HCT116 (cell line): ENCODE measurements at regions not wholly inside any gene's neighbourhood (a gene's known extent, or its start where the extent isn't known, plus 50 kb on each side); places are given as distances from the start of the nearest gene placed in this dataset.

ENCODE experiments used
- ATAC-seq: fragments of 200-7000 bp; cut with Tn5 transposase; 2 replicates; pipeline ENCODE4 v1.9.1; 2020; ENCODE audit warnings: mild to moderate bottlenecking, moderate library complexity
- BruUV-seq: library from RNA; stranded (reverse); fragments of 400-500 nt; replicated peaks from 2 replicates; lab custom pipeline; 2021; lab: Mats Ljungman, UMichigan
- CTCF ChIA-PET: fragments of 300-600 bp; sonication (Branson Sonifier 250); formaldehyde crosslinking; loops from one replicate; lab custom pipeline; 2021; ENCODE audit warnings: antibody characterized with exemption; lab: Charles Lee
- POLR2A ChIA-PET: fragments of 300-600, 350-600 bp; sonication (Branson Sonifier 250); formaldehyde crosslinking; loops from one replicate; lab custom pipeline; 2021; ENCODE audit warnings: antibody characterized with exemption; lab: Charles Lee
- RAD21 ChIA-PET, 2 experiments: fragments of 300-600 bp; sonication (Branson Sonifier 250); formaldehyde crosslinking; loops; one replicate each; lab custom pipeline; 2023; ENCODE audit warnings: low total read pairs in 2 of 2; ENCODE audit not compliant: uncharacterized antibody in 2 of 2, unreplicated experiment in 2 of 2, low non-redundant PET in 1 of 2; lab: Charles Lee
- DNase-seq: peaks from one replicate; pipeline ENCODE4 v3.0.0-alpha.2; 2010; ENCODE audit warnings: low read depth, low spot score
- H2AFZ ChIP-seq: fragments of 200-600 bp; shearing (Covaris generic), sonication (generic); 2 replicates; pipeline ENCODE4 v1.6.1; 2017; ENCODE audit warnings: low read depth, mixed run types, mixed read lengths, antibody characterized with exemption, low read length; ENCODE audit not compliant: poor library complexity, severe bottlenecking
- H3K27ac ChIP-seq: 2 replicates; pipeline ENCODE4 v1.5.1; 2012; ENCODE audit warnings: low read depth, low read length
- H3K27me3 ChIP-seq: fragments of 200-600 bp; sonication (generic); 2 replicates; pipeline ENCODE4 v1.6.1; 2016; ENCODE audit warnings: mixed run types, low read length, mixed read lengths; ENCODE audit not compliant: insufficient read depth
- H3K36me3 ChIP-seq, 2 experiments: fragments of 200-500 bp in 1 of 2; fragments of 200-600 bp in 1 of 2; sonication (Bioruptor generic) in 1 of 2; sonication (generic) in 1 of 2; 2 replicates each; pipeline versions ENCODE4 v1.5.1 to v1.6.1; 2014 to 2016; ENCODE audit warnings: low read length in 2 of 2, inconsistent platforms in 1 of 2, mixed read lengths in 1 of 2, mixed run types in 1 of 2; ENCODE audit not compliant: insufficient read depth in 2 of 2, control insufficient read depth in 1 of 2
- H3K4me1 ChIP-seq, 2 experiments: fragments of 200-600 bp in 1 of 2; sonication (generic) in 1 of 2; 2 replicates each; pipeline versions ENCODE4 v1.5.1 to v1.6.1; 2012 to 2017; ENCODE audit warnings: low read length in 2 of 2, inconsistent platforms in 1 of 2, mild to moderate bottlenecking in 1 of 2, mixed read lengths in 1 of 2, mixed run types in 1 of 2, moderate library complexity in 1 of 2; ENCODE audit not compliant: insufficient read depth in 2 of 2, control insufficient read depth in 1 of 2
- H3K4me2 ChIP-seq: fragments of 200-600 bp; sonication (generic); 2 replicates; pipeline ENCODE4 v1.6.1; 2017; ENCODE audit warnings: mixed run types, low read length, mixed read lengths
- H3K4me3 ChIP-seq, 2 experiments: fragments of 200-600 bp in 1 of 2; sonication (generic) in 1 of 2; replicated peaks in 1 of 2; 2 replicates each; pipeline ENCODE4 v1.5.1; 2011 to 2016; ENCODE audit warnings: low read length in 2 of 2, control low read depth in 1 of 2, low read depth in 1 of 2, mild to moderate bottlenecking in 1 of 2, mixed read lengths in 1 of 2, mixed run types in 1 of 2
- H3K79me2 ChIP-seq: fragments of 200-600 bp; sonication (generic); 2 replicates; pipeline ENCODE4 v1.6.1; 2017; ENCODE audit warnings: mild to moderate bottlenecking, mixed run types, low read length, moderate library complexity, mixed read lengths; ENCODE audit not compliant: insufficient read depth
- H3K9ac ChIP-seq: fragments of 200-600 bp; sonication (generic); 2 replicates; pipeline ENCODE4 v1.6.1; 2016; ENCODE audit warnings: low read length, mixed read lengths
- H3K9me2 ChIP-seq: fragments of 200-600 bp; sonication (generic), shearing (Covaris generic); 2 replicates; pipeline ENCODE4 v1.6.1; 2017; ENCODE audit warnings: mixed run types, mild to moderate bottlenecking, moderate library complexity; ENCODE audit not compliant: insufficient read depth
- H3K9me3 ChIP-seq, 2 experiments: fragments of 200-500 bp in 1 of 2; fragments of 200-600 bp in 1 of 2; sonication (Bioruptor generic) in 1 of 2; sonication (generic) in 1 of 2; 2 replicates each; pipeline ENCODE4 v1.6.1; 2014 to 2017; ENCODE audit warnings: low read length in 2 of 2, mixed read lengths in 2 of 2, inconsistent platforms in 1 of 2, low read depth in 1 of 2, mild to moderate bottlenecking in 1 of 2, mixed run types in 1 of 2, moderate library complexity in 1 of 2; ENCODE audit not compliant: control insufficient read depth in 1 of 2, insufficient read depth in 1 of 2
- H4K20me1 ChIP-seq: fragments of 200-600 bp; sonication (generic), shearing (Covaris generic); 2 replicates; pipeline ENCODE4 v1.6.1; 2017; ENCODE audit warnings: mixed run types, mild to moderate bottlenecking, moderate library complexity; ENCODE audit not compliant: insufficient read depth
- ATF3 ChIP-seq: IDR thresholded peaks from 2 replicates; pipeline ENCODE4 v1.6.1; 2012
- CBX3 ChIP-seq: IDR thresholded peaks from 2 replicates; pipeline ENCODE4 v1.6.1; 2012; ENCODE audit warnings: low read depth
- CEBPB ChIP-seq: IDR thresholded peaks from 2 replicates; pipeline ENCODE4 v1.6.1; 2012; ENCODE audit warnings: low read depth
- EGR1 ChIP-seq: IDR thresholded peaks from 2 replicates; pipeline ENCODE4 v1.6.1; 2012; ENCODE audit warnings: low read depth
- ELF1 ChIP-seq: IDR thresholded peaks from 2 replicates; pipeline ENCODE4 v1.6.1; 2012; ENCODE audit warnings: low read depth, borderline replicate concordance
- EZH2 ChIP-seq: fragments of 200-600 bp; sonication (generic); IDR thresholded peaks from 2 replicates; pipeline ENCODE4 v1.6.1; 2017; ENCODE audit warnings: antibody characterized with exemption, mixed run types
- EZH2phosphoT487 ChIP-seq: fragments of 200-600 bp; IDR thresholded peaks from 2 replicates; pipeline ENCODE4 v1.6.1; 2018; ENCODE audit warnings: antibody characterized with exemption, borderline replicate concordance
- FOSL1 ChIP-seq: IDR thresholded peaks from 2 replicates; pipeline ENCODE4 v1.6.1; 2012; ENCODE audit warnings: low read depth
- JUND ChIP-seq: IDR thresholded peaks from 2 replicates; pipeline ENCODE4 v1.6.1; 2012
- MAX ChIP-seq: IDR thresholded peaks from 2 replicates; pipeline ENCODE4 v1.6.1; 2012
- POLR2AphosphoS5 ChIP-seq: IDR thresholded peaks from 2 replicates; pipeline ENCODE4 v1.6.1; 2011; ENCODE audit warnings: mild to moderate bottlenecking, low read depth, low read length, moderate library complexity
- RAD21 ChIP-seq: IDR thresholded peaks from 2 replicates; pipeline ENCODE4 v1.6.1; 2012; ENCODE audit warnings: low read depth, mild to moderate bottlenecking
- REST ChIP-seq: IDR thresholded peaks from 2 replicates; pipeline ENCODE4 v1.6.1; 2012; ENCODE audit warnings: low read depth
- SIN3A ChIP-seq: IDR thresholded peaks from 2 replicates; pipeline ENCODE4 v1.6.1; 2012; ENCODE audit warnings: low read depth
- SP1 ChIP-seq: IDR thresholded peaks from 2 replicates; pipeline ENCODE4 v1.6.1; 2012; ENCODE audit warnings: low read depth
- SRF ChIP-seq: IDR thresholded peaks from 2 replicates; pipeline ENCODE4 v1.6.1; 2012; ENCODE audit warnings: low read depth
- TCF7L2 ChIP-seq: IDR thresholded peaks from 2 replicates; pipeline ENCODE4 v1.7.0; 2011; ENCODE audit warnings: borderline replicate concordance, inconsistent platforms; ENCODE audit not compliant: insufficient read depth, insufficient read length; ENCODE audit errors: extremely low read depth
- ZBTB33 ChIP-seq: IDR thresholded peaks from 2 replicates; pipeline ENCODE4 v1.6.1; 2011; ENCODE audit warnings: mild to moderate bottlenecking, low read length, moderate library complexity; ENCODE audit not compliant: insufficient replicate concordance; ENCODE audit errors: extremely low read depth
- ZFX ChIP-seq: fragments of 450-650 bp; IDR thresholded peaks from 2 replicates; pipeline ENCODE4 v1.6.1; 2017
- ZNF274 ChIP-seq: fragments of 200-500 bp; sonication (Bioruptor generic); IDR thresholded peaks from 2 replicates; pipeline ENCODE4 v1.6.1; 2014; ENCODE audit warnings: mild to moderate bottlenecking, low read depth, low read length, inconsistent platforms
- intact Hi-C: fragments of 100-400 bp; cut with micrococcal nuclease; formaldehyde crosslinking; loops from 2 replicates; pipeline ENCODE4 v1.10.0; 2022

GRCh38 chr3:80052271-80052670 lies 284.5 kb upstream of the ROBO1 start:
- Histone ChIP-seq H3K27ac (no peak overlapping the region), H3K36me3 (no peaks in the 10 kb centered on the region), H3K9me3 (peaks cover 2 to 9% of the 10 kb centered on the region in 2 experiments; a peak in 2 of 4 replicates), H2AFZ (no peak overlapping the region), H3K4me1 (no peaks in the 10 kb centered on the region), H3K9ac (no peak overlapping the region), H4K20me1 (no peaks in the 10 kb centered on the region), H3K27me3 (no peaks in the 10 kb centered on the region), H3K4me2 (no peak overlapping the region), H3K4me3 (no peak overlapping the region), H3K9me2 (no peaks in the 10 kb centered on the region), H3K79me2 (no peaks in the 10 kb centered on the region)
- ChIA-PET RAD21 (no interaction called here), CTCF (no interaction called here), POLR2A (no interaction called here)
- TF ChIP-seq MAX (no peak), POLR2AphosphoS5 (no peak), ZNF274 (no peak), CEBPB (no peak), SRF (no peak), TCF7L2 (no peak), RAD21 (no peak), FOSL1 (no peak), SP1 (no peak), EZH2 (no peak), EGR1 (no peak), REST (no peak), ZBTB33 (no peak), ATF3 (no peak), JUND (no peak), ZFX (no peak), ELF1 (no peak), CBX3 (no peak), EZH2phosphoT487 (no peak), SIN3A (no peak)
- DNase-seq (no peak), ATAC-seq (no peak)
- intact Hi-C loops = no loop called here
- no TSS peak for BruUV-seq
